ENCODE measurements at regions not wholly inside any gene's neighbourhood (a gene's known extent, or its start where the extent isn't known, plus 50 kb on each side); places are given as distances from the start of the nearest gene placed in this dataset.

DNA sequence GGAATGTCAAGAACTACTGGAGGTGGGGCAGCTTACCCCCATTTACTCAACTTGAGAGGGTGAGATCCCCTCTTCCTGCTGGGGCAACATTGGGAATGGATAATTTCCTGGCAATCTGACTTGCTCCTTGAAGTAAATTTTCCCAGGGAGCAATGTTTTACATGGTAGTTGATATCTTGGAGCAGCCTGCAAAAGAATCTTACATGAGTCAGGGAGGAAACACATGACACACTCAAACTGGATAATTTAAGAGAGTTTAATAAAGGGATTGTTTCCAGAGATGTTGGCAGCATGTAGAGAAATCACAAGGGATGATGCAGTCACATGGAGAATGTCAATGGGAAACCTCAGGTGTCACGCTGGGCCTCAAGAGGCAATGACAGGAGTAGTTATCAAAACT is 212.5 kb downstream of the GAS1 start:
- H3K4me3 ChIP-seq (ENCODE audit: low read depth, low read length): no peak overlapping the region
- H3K27ac ChIP-seq (ENCODE audit: low read depth): no peak overlapping the region
- 77% methylated on average over 1 of the region's 1 CpG for WGBS
- H3K4me1 ChIP-seq (ENCODE audit: insufficient read depth): no peaks in the 10 kb centered on the region
- DNase-seq (ENCODE audit: extremely low spot score): no peak
- no peaks in the 10 kb centered on the region for H3K36me3 ChIP-seq (ENCODE audit: insufficient read depth)

DNA sequence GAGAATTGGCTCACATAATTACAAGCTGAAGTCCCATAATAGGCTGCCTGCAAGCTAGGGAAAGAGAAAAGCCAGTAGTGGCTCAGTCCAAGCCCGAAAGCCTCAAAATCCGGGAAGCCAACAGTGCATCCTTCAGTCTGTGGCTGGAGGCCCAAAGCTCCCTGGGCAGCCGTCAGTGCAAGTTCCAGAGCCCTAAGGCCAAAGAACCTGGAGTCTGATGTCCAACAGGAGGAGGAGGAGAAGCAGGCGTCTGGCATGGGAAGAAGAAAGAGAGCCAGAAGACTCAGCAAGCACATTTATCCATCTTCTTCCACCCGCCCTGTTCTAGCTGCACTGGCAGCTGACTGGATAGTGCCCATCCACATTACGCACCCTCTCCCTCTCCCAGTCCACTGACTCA is 213.4 kb downstream of the GAS1 start:
- no peak for DNase-seq (ENCODE audit: extremely low spot score)
- Histone ChIP-seq H3K36me3 (ENCODE audit: insufficient read depth) (no peaks in the 10 kb centered on the region), H3K27ac (ENCODE audit: low read depth) (no peak overlapping the region), H3K4me1 (ENCODE audit: insufficient read depth) (no peaks in the 10 kb centered on the region), H3K4me3 (ENCODE audit: low read depth, low read length) (no peak overlapping the region)
- WGBS: 59% methylated on average over 6 of the region's 6 CpGs

DNA sequence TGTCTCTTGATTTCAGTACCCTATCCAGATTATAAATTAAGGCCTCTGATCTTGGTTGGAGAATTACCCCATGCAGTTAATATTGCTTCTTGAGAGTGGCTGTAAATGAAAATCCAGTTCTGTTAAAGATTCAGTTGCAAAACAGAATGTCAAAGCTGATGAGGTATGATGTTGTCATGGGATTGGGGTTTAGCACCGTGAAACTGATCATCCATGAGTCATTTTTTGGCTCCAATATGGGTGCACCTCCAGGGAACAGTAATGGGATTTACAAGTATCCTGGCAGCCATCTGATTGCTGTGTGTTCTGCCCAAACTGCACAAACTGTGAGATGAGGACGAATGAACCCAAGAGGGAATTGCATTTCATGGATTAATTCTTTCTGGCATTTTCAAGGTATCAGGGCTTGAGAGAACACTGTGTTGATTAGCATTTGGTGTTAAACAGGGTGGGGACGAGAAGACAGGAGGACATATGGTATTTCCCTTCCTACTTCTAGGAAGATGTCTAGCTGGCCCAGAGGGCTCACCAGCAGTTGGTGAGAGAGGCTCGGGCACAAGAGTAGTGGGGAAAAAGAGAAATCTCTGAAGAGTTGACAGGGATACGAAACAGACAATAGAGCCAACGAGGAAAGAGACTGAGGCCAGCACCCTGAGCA is 214.7 kb downstream of the GAS1 start:
- DNase-seq (ENCODE audit: extremely low spot score): no peak
- WGBS: 68% methylated on average over 6 of the region's 6 CpGs
- Histone ChIP-seq H3K36me3 (ENCODE audit: insufficient read depth) (no peaks in the 10 kb centered on the region), H3K27ac (ENCODE audit: low read depth) (no peak overlapping the region), H3K4me3 (ENCODE audit: low read depth, low read length) (no peak overlapping the region), H3K4me1 (ENCODE audit: insufficient read depth) (no peaks in the 10 kb centered on the region)

DNA sequence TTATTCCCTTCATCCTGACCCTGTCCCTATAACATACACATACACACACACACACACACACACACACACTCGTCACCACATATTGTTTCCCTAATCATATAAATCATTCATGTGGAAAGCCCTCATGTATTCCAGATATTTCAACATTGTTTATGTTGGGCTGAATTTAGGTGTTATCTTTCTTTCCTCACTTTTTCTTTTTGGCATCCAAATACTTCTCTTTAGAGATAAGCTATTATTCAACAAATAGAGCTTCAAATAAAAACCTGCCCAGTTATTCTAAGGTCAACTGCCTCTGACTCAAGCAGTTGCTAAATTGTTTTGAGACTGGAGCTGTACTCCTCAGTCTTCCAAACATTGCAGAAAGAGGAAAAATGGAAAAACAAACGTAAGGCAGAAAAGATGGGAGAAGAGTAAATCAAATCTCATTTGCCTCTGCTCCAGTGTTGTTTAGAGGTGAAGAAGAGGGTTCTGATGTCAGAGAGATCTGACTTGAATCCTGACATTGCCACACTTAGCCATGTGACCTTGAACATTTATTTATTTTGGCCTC is 215.7 kb downstream of the GAS1 start:
- DNase-seq (ENCODE audit: extremely low spot score): no peak
- Histone ChIP-seq H3K36me3 (ENCODE audit: insufficient read depth) (no peaks in the 10 kb centered on the region), H3K4me3 (ENCODE audit: low read depth, low read length) (no peak overlapping the region), H3K27ac (ENCODE audit: low read depth) (no peak overlapping the region), H3K4me1 (ENCODE audit: insufficient read depth) (no peaks in the 10 kb centered on the region)
- 14% methylated on average over 2 of the region's 2 CpGs for WGBS

DNA sequence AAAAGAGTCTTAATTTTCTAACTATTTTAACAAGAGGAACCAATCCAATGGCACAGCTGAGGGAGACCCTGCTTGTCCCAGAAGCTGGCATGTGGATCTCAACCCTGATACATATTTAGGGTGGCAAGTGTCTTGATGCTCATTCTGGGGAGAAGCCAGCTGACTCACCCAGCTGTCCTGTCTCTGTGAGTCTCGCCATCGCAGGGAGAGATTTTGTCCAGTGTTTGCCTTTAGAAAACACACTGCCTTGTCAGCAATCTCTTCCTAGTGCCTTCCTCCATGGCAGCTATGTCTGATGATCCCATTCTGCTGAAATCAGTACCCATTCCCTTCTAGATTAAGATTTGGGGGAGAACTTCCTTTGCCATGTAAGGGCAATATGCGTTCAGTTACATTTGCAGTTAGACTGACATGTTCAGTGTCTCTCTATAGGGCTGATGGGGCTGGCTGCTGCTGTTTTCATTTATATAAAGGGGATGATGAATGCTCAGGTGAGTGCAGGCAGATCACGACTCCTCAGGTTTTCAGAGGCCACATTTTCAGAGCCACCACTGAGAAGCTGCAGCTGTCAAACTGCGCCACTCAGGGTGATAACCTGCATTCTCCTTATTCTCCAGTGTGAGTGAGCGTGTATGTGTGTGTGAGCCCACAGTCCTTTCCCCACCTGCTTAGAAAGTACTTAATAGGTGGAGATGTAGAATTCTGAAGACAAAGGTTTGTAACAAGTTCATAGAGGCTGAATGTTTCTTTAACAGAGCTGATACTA is 217.0 kb downstream of the GAS1 start:
- WGBS: 94% methylated on average over 6 of the region's 6 CpGs
- DNase-seq (ENCODE audit: extremely low spot score): no peak
- Histone ChIP-seq H3K27ac (ENCODE audit: low read depth) (no peak overlapping the region), H3K4me3 (ENCODE audit: low read depth, low read length) (no peak overlapping the region), H3K4me1 (ENCODE audit: insufficient read depth) (no peaks in the 10 kb centered on the region), H3K36me3 (ENCODE audit: insufficient read depth) (no peaks in the 10 kb centered on the region)

DNA sequence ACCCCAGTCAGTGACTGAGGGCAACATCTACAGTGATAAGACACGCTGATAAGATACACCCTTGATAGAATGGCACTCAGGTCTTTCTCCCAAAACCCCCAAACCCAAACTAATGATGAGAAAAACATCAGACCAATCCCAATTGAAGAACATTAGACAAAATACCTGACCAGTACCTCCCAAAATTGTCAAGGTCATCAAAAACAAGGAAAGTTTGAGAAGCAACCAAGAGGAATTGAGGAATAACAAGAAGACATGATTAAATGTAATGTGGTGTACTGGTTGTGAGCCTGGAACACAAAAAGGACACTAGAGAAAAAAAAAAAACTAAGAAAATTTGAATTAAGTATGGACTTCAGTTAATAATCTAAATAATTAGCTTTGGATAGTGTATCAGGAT is 222.8 kb downstream of the GAS1 start:
- Histone ChIP-seq H3K4me1 (ENCODE audit: insufficient read depth) (no peaks in the 10 kb centered on the region), H3K27ac (ENCODE audit: low read depth) (no peak overlapping the region), H3K4me3 (ENCODE audit: low read depth, low read length) (no peak overlapping the region), H3K36me3 (ENCODE audit: insufficient read depth) (no peaks in the 10 kb centered on the region)
- no peak for DNase-seq (ENCODE audit: extremely low spot score)
- 98% methylated on average over 1 of the region's 1 CpG for WGBS

DNA sequence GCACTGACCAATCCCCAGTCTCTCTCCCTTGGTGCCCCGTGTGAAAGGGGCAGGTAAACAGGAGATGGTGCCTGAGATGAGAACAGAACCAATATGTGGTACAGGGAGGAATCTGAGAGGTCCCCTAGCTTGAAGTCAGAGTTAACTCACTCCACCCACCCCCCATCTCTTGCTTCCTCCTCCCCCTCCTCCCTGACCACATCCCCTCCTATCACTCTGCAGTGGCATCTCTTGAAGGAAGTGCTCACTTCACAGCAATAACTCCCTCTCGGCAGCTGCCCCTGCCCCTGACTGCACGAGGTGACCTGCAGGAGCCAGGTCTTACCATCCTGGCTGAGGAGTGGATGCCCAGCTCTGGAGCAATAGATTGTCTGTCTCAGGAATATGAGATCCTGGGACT is 224.0 kb downstream of the GAS1 start:
- H3K4me1 ChIP-seq (ENCODE audit: insufficient read depth): no peaks in the 10 kb centered on the region
- H3K27ac ChIP-seq (ENCODE audit: low read depth): no peak overlapping the region
- no peak overlapping the region for H3K4me3 ChIP-seq (ENCODE audit: low read depth, low read length)
- 72% methylated on average over 3 of the region's 3 CpGs for WGBS
- no peaks in the 10 kb centered on the region for H3K36me3 ChIP-seq (ENCODE audit: insufficient read depth)
- DNase-seq (ENCODE audit: extremely low spot score): no peak

DNA sequence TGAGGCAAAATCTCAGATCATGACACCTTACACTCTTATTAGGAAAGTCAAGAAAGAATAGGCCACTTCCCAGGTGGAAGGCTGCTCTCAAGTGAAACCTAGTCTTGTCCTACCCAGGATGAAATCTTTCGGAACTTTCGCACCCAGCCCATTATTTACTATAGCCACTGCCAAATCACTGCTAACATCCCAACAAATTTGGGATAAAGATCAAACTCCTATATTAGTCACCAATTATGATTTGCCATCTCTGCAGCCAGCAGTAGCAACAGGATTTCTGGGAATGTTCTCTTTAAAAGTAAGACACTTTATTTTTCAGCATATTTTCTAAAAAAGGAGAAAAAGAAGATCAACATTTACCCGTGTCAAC is 224.6 kb downstream of the GAS1 start:
- H3K4me3 ChIP-seq (ENCODE audit: low read depth, low read length): no peak overlapping the region
- H3K27ac ChIP-seq (ENCODE audit: low read depth): no peak overlapping the region
- no peak for DNase-seq (ENCODE audit: extremely low spot score)
- WGBS: 72% methylated on average over 3 of the region's 3 CpGs
- H3K36me3 ChIP-seq (ENCODE audit: insufficient read depth): no peaks in the 10 kb centered on the region
- H3K4me1 ChIP-seq (ENCODE audit: insufficient read depth): no peaks in the 10 kb centered on the region

DNA sequence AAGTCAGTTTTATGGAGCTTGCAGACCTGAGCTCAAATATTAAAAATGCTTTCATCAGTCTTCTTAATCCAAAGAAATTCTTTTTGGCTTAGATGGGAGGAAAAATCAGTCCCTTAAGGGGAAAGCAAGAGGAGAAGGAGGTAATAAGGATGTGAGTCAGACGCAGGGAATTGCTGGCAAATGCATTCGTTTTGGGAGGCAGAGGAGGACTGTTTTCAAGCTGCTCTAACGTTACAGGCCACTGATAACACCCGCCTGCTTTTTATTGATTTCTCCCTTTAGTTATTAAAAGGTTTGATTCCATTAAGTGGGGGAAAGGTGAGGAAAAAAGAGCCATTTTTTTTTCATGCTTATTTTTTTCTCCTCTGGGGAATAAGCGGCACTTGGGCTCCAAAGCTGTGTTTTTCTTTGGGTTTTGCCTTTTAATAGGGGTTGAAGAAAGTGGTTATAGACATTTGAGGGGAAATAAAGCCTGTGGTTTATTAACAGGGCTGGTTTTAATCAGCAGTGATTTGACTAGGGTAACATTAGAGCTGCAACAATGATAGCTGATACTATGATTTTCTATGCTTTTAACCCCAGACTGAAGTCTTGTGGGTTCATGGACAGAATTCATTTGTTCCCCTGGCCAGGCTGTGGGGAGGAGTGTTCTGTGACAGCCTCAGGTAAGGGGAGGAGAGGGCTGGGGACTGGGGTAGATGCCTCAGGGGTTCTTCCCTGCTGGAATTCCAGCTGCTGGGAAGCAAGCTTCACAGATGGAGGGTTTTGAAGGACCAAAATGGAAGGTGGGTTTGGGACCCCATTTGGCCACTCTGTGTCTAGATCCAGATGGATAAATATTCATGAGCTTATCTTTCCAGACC is 225.2 kb downstream of the GAS1 start:
- Histone ChIP-seq H3K4me1 (ENCODE audit: insufficient read depth) (no peaks in the 10 kb centered on the region), H3K27ac (ENCODE audit: low read depth) (no peak overlapping the region), H3K4me3 (ENCODE audit: low read depth, low read length) (no peak overlapping the region), H3K36me3 (ENCODE audit: insufficient read depth) (no peaks in the 10 kb centered on the region)
- 17% methylated on average over 5 of the region's 5 CpGs for WGBS
- DNase-seq (ENCODE audit: extremely low spot score): peak; percentile 76

DNA sequence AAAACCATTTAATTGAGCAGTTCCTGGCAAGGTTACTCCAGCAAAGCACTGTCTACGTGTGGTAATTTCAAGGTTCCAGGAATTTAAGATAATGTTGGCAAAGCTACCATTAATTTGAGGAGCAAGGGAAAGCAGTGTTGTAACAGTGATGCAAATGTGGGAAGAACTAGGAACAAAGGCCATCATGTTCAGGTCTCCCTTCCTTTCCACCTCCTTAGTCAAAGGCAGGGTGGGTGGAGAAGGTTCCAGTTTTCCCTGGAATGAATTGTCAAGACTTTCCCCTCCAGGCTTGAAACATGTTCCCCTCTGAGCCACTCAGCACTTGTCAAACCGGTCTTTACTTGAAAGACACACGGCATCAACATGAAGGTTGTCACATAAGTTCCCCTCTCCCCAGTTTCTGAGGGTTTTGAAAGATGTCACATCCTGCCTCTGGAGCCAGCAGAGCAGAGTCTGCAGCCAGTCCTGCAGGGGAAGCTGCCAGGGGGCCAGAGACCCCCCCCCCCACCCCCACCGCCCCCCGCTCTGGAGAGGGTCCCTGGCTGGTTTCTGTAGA is 226.0 kb downstream of the GAS1 start:
- WGBS: 32% methylated on average over 5 of the region's 5 CpGs
- H3K27ac ChIP-seq (ENCODE audit: low read depth): no peak overlapping the region
- no peaks in the 10 kb centered on the region for H3K36me3 ChIP-seq (ENCODE audit: insufficient read depth)
- H3K4me3 ChIP-seq (ENCODE audit: low read depth, low read length): no peak overlapping the region
- H3K4me1 ChIP-seq (ENCODE audit: insufficient read depth): no peaks in the 10 kb centered on the region
- no peak for DNase-seq (ENCODE audit: extremely low spot score)

DNA sequence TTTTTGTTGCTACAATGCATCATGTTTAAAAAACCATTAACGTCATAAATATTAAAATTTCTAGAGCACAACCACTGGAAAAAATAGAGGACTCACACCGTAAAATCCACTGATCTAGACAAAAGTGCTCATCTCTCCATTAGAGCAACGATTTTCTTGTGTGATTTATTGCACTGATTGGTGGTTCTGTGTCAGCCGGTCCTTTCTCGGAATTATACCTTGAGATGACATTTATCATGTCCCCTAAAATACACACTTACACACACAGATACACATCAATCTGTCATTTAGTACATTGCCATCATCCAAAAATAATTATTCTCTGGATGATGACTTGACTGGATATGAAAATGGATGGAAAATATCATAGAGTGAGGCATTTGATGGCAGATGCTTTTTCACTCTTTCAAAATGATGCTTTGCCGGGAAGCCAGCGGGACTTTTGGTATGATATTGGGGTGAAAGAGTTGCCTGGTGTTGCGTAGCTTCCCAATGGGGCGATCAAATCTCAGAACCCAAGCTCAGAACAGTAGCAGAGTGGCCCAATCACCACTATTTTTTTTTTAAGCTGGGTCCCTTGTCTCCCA is 226.6 kb downstream of the GAS1 start:
- WGBS: 97% methylated on average over 9 of the region's 9 CpGs
- Histone ChIP-seq H3K4me1 (ENCODE audit: insufficient read depth) (no peaks in the 10 kb centered on the region), H3K27ac (ENCODE audit: low read depth) (no peak overlapping the region), H3K36me3 (ENCODE audit: insufficient read depth) (no peaks in the 10 kb centered on the region), H3K4me3 (ENCODE audit: low read depth, low read length) (no peak overlapping the region)
- DNase-seq (ENCODE audit: extremely low spot score): no peak

DNA sequence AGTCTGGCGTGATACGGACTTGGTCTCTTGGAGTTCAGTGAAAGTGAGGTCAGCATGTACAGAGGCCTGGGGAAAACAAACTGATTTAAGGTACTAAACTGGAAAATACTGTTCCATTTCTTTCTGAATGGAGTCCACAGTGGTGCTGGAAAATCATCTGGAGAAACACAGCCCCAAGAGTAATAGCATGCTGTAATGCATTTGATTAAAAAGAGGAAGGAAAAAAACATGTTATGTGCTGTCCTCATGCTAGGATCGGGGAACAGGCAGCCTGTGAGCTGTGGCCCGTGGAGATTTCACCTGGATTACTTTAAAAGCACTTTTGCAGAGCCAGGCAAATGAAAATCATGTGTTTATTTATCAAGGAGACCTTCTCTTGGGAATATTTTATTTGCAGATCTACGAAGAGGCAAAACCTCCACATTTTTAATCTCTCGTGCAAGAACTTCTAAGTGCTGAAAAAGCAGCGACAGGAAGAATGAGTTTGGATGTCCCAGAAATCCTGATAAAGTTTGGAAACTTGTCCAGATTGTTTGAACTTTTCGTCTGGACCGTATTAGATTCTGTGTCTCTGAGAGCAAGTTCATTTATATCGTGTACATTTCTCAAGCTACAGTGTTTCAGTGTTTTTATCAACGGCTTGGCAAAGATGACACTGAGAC is 228.8 kb downstream of the GAS1 start:
- 52% methylated on average over 11 of the region's 11 CpGs for WGBS
- no peak overlapping the region for H3K4me3 ChIP-seq (ENCODE audit: low read depth, low read length)
- H3K4me1 ChIP-seq (ENCODE audit: insufficient read depth): no peaks in the 10 kb centered on the region
- no peak for DNase-seq (ENCODE audit: extremely low spot score)
- H3K27ac ChIP-seq (ENCODE audit: low read depth): no peak overlapping the region
- no peaks in the 10 kb centered on the region for H3K36me3 ChIP-seq (ENCODE audit: insufficient read depth)
